HG02852 (cell line): ENCODE measurements at regions not wholly inside any gene's neighbourhood (a gene's known extent, or its start where the extent isn't known, plus 50 kb on each side); places are given as distances from the start of the nearest gene placed in this dataset.

Source experiments
- ATAC-seq: cut with Tn5 transposase; IDR thresholded peaks from one replicate; pipeline ENCODE4 v1.9.1; 2021; ENCODE audit warnings: mild to moderate bottlenecking, moderate library complexity; ENCODE audit not compliant: unreplicated experiment

DNA sequence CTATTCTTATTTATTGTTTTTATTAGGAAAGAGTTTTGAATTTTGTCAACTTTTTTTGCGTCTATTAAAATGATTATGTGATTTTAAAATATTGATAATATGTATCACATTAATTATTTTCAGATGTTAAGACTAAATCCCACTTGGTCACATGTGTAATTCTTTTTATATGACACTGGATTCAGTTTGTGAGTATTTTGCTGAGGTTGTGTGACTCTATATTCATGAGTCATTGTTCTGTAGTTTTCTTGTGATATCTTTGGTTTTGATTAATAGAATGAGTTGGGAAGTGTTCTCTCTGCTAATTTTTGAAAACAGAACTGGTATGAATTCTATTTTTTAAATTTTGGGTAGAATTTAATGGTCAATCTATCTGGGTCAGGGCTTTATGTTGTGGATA, 317.9 kb downstream of the ETS1 start:
- ATAC-seq = no peak

DNA sequence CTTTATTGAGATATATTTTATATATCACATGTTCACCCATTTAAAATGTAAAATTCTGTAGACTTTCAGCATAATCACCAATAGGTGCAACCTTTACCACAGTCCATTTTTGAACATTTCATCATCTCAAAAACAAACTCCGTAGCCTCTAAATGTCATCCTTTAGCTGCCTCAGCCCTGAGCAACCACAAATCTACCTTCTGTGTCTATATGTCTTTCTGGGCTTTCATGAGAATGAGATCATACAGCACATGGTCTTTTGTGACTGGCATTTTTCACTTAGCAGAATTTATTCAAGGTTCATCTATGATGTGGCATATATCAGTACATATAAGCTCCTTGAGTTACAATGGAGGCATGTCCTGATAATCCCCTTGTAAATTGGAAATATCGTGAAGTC, 320.5 kb downstream of the ETS1 start:
- ATAC-seq = no peak

DNA sequence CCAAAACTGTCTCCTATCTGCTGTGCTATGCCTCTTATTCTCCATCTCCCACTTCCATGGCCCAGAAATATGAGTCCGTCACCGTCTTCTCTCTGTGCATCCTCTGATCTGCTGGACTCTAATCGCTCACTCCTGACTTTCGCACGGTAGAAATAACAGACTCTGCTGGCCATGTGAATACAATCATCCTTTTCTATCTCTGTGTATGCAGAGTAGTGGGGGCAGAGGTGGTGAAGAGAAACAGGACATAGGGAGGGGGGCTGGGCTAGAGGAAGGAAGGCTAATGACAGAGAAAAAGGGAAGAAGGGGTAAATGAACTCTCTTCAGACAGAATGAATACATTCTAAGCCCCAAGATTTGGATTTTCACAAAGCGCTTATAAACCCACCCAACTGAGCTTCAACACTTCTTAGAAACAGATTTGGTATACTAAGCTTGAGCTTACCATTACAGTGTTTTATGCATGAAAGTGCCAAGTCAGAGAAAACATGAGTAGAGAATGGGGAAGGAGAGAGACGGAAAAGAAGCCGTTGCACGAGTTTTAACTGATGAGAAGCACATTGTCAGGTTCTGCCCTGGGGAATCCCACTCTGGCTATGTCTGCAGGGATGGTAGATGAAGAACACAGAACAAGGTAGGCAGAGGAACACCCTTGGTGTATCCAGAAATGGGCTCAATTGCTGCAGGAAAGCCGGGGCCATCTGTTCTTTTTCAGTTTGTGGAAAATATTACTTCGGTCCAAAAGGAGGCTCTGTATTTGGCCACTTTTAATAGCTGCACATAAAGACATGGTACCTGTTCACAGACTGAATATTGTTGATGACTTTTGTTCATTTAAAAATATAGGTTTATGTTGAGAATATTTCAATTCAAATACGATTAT, 324.7 kb downstream of the ETS1 start:
- no peak for ATAC-seq

DNA sequence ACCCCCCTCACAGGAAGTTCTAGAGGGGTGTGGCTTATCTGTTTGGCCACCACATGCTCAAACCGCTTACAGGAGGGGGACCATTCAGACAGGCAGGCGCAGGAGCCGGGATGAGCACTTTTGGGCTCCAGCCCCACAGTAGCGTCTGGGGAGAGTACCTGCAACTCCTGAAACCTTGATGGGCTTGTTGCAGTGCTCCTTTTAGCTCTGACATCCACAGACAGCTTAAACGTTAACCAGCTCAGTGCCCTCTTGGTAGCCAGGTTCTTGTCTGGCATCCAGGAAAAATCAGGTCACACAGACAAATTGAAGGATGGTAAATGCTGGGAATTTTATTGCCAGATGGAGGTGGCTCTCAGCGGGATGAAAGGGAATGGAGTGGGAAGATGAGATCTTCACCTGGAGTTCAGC, 326.3 kb downstream of the ETS1 start:
- no peak for ATAC-seq

DNA sequence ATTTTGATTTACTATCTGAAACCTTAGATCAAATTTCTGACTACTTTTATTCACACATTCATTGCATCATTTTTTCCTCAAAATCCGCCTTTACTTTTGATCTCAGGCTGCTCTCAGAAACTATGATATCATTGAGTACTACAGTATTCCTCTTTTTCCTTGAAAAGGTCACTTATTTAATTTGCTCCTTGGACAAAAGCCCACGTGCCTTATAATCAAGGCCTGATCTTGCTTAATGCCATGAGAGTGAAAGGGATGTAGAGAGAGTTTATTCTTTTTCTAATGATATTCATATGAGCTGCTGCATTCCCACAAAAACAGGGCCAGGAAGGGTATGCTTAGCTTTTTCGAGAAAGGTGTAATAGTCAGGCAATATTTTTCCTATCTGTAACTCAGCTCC, 327.0 kb downstream of the ETS1 start:
- no peak for ATAC-seq

DNA sequence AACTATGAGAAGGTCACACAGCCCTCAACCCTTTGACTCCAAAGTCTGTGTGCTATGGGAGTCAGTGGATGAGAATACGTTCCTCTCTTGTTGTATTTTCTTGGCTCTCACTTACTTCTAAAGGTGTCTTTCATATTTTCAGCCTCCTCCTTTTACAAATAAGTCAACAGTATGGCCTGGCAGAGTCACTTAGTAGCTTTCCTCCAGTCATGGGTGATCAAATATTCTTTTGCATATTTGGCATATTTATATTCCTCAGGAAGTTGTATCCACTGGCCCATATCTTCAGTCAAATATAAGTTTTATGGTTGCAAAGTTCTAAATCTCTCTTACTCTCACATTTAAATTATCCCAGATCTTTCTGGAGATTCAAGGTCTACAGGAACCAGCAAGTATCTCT, 327.5 kb downstream of the ETS1 start:
- no peak for ATAC-seq

DNA sequence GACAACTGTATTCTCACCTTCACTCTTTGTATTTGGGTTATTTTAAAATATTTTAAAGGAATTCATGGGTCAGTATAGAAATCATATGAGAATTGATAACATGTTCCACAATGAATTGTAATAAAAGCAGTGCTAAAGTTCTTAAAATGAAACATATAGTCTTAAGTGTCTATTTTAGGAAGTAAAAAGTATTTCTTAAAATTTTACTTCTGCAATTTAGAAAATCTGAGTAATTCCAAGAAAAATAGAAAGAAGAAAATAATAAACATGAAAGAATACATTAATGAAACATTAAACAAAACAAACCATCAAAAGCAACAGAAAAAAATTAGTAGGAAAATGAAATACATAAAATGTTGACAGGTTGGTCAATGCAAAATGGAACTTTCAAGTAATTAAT, 332.4 kb downstream of the ETS1 start:
- ATAC-seq = no peak

DNA sequence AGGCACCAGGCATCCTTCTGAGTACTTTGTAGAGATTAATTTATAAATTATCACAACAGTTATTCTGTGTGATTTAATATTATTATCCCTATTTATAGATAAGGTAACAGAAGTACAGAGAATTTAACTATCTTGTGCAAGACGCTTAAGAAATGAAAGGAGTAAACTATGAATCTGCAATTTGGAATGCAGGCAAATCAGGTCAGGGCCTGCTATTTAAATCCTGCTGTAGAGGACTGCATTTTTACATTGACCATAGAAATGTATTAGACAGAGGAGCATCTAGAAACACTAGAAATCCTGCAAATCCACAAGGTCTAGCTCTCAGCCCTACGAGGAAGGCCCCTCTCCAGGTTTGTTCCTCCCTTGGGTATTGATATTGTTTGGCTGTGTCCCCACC, 336.2 kb downstream of the ETS1 start:
- ATAC-seq = no peak

DNA sequence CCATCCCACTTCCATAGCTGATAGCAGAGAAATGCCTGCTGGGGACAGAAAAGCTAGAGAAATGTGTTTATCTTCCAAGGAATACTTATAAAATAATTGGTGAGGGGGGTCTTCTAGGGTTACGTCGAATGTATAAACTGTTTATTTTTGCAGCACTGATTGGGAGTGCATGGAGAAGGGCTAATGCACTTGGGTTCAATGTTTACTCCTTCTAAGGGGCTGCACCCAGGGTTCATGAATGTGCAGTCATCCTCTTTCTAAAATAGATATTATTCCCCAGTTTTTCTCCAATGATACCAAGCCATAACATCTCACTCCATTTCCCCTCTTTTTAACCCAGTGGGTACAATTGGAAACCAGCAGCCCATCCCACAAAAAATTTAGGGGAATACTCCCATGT, 336.9 kb downstream of the ETS1 start:
- ATAC-seq = no peak

DNA sequence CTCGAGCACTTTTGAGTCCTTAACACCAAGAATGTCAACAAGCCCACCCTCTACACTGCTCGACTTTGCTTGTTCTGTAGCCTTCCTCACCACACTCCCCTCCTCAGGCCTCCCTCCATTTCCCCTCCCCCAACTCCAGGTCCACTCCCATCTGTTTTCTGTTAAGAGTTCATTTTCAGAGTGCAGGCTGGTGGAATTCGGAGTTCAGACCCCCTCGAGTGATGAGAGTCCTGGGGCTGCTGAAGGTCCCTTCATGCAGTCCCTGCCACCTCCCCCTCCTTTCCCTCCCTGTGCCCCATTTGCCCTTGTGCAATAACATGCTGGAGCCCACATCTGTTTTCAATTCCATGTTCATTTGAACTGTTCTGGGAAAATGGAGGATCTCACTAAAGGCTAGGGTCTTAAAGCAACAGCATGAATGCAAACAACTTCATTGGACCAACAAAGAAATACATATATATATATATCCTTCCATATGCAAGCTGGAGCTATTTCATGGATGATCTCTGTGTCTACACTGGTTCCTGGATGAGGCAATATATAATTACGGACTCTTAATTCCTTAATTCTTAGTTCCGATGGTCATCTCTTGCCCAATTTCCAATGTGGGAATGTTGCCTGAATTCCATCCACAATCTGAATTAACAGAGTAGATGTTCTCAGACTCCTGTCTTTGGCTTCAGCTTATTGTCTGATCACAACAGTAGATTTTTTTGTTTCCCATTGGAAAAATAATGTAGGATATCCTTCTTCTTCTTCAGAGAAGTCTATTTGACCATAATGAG, 340.4 kb downstream of the ETS1 start:
- ATAC-seq = no peak

DNA sequence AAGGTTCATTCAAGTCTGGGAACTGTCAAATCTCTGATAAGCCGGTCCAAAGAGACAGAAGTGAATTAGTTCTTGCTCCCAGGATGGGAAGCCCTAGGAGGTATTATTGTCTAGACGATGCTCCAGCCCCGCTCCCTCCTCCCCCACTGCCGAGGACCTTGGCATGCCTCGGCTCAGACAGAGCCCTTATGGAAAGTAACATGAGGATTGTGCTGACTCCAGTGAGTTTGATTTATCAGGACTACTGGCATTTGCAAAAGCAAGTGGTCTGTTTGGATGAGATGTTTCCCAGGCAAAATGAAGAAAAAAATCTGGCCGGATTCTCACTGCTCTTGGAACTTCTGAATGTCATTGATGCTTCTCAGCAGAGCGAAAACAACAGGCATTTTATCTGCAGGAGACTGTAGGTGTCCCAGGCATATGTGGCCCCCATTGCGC, 341.0 kb downstream of the ETS1 start:
- ATAC-seq = no peak

DNA sequence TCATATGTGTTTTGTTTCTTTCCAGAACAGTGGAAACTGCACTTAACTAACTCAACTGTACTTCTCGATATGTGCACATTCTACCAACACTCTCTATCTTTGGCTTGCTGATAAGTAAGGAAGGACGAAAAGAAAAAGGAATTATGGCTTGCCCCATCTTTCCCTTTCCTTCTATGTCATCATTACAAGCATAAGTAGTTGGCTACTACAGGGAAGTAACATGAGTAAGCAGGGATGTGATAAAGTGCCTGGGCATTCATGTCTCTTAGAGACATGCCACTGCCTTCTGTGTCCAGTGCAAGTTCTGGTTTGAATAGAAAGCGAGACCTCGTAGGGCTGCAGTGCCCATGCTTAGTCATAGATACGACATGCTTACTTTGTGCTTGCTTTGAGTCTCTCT, 342.5 kb downstream of the ETS1 start:
- ATAC-seq = no peak

DNA sequence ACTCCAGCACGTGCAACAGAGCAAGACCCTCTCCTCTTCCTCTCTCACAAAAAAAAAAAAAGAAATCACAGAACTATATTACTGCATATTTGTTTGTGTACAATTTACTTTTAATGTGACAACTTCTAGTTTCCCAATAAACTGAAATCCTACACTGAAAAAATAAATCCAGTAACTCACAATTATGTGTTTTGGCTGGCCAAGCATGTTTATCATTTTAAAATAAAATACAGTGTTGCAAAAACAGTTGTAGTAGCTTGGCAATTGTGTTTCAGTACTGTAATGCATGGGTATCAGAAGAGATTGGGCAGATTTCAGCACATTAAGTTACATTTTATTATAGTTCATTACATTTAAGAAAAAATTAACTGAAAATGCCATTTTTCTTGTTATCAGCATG, 344.9 kb downstream of the ETS1 start:
- ATAC-seq = no peak

DNA sequence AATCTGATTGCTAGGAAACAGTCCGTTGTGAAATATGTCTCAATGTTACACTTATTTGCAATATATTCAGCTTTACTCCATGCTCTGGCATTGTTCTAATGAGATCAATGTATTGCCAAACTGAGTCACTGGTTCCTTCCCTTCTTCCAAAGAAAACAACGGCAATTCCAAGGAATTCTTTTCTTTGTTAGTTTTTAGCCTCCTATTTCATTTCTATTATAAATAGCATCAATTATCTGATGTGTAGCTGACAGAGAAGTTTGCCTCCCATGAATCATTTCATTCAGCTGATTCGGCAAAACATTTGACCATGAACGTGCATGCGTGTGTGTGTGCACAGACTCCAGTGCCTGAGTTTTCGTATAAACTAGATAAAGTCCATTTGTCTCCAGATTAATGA, 346.8 kb downstream of the ETS1 start:
- ATAC-seq = no peak

DNA sequence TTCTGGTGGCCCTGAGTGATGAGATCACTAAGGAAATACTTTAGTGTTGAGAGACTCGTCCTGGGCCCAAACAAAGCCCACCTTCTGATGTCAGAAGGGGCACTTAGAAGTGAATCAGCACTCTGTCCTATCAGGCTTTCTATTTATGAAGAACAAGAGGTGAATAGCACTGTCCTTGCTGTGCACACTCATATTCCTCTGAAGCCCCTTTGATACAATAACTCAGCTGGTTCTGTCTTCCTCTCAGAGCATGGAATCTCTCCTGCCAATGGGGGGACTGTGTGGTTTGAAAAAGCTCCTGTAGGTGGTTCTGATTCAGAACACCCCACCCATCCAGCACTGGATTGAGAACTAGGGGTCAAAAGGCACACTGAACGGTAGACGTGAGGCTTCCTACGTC, 348.1 kb downstream of the ETS1 start:
- no peak for ATAC-seq

DNA sequence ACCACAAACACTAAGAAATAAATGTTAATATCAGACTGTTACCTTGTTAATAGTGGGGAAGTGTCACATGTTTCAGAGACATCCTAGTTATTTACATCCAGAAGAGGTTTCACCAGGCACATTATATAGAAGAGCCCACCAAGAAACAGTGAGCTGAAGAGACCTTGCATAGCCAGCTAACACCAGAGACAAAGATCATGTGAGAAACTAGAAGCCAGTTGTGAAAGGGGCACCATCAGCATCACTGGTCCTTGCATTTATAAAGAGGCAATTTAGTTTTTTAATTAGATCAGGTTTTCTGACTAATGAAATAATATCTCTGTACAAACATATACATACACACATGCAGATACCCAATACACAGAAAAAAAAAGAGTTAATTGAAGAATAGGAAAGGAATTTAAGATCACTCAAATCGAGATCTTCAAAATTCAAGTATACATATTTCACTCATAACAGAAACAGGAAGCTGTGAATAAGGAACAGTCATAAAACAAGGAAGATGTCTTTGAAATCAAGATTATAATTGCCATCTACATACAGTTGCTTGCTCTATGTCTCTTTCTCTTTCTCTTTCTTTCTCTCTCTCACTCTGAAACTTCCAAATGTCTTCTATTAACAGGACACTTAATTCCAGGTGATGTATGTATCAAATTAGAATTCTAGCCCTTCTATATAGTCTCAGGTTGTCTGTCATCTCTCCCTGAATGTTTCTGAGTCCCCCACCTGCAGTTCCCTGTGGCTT, 348.7 kb downstream of the ETS1 start:
- peak; percentile 75 for ATAC-seq

DNA sequence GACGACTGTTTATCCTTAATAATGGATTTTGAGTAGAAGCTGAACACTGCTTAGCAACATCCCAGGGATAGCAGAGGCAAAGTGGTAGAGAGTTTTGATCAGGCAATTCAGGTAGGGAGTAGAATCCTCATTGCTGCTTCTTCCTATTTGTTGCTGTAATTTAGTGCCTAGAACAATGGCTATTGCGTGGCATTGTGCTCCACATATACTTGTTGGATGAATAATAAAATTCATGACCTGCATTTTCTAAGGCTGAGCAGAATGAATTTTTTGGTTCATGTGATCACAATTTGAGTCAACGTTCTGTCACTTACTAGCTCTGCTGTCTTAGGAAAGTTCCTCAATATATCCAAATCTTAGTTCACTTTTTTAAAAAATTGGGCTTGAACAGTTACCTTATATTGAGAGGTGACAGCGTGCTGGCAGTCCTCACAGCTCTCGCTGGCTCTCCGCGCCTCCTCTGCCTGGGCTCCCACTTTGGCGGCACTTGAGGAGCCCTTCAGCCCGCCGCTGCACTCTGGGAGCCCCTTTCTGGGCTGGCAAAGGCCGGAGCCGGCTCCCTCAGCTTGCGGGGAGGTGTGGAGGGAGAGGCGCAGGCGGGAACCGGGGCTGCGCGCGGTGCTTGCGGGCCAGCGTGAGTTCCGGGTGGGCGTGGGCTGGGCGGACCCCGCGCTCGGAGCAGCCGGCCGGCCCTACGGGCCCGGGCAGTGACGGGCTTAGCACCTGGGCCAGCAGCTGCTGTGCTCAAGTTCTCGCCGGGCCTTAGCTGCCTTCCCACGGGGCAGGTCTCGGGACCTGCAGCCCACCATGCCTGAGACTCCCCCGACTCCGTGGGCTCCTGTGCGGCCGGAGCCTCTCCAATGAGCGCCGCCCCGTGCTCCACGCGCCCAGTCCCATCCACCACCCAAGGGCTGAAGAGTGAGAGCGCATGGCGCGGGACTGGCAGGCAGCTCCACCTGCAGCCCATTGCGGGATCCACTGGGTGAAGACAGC, 350.6 kb downstream of the ETS1 start:
- ATAC-seq = no peak

DNA sequence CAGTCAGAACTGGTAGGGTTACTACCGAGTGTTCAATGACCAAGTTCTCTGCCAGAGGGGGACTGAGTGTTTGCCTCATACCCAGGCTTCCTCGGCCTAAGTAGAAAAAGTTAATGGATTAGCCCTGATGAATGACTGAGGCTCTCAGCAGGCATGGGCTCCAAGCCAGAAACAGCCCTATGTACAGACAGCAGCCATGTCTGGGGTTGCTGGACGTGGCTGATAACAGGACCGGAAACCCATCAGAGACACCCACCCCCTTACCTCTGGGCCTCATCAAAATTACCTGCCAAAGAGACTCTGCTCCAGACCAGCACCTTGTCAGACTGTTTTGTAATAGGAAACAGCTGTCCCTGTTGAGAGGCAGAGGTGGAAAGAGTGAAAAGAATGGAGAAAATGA, 351.4 kb downstream of the ETS1 start:
- no peak for ATAC-seq

DNA sequence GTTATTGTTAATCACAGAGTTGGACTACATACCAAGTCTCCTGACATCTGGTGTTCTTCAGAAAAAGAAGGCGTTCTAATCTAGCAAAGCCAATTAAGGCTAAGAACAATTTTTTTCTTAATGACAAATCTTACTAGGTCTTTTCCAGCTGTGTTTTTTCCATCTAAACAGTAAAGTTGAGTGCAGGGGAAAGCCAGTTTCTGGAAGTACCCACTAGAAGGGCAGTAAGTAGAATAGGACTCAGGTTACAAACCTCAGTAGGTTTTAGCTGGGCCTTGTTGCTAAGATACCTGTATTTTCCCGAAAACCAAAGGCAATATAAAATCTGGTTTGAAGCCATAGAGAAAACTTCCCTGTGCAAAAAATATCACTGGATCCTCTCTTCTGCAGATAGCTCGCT, 351.9 kb downstream of the ETS1 start:
- ATAC-seq = no peak

DNA sequence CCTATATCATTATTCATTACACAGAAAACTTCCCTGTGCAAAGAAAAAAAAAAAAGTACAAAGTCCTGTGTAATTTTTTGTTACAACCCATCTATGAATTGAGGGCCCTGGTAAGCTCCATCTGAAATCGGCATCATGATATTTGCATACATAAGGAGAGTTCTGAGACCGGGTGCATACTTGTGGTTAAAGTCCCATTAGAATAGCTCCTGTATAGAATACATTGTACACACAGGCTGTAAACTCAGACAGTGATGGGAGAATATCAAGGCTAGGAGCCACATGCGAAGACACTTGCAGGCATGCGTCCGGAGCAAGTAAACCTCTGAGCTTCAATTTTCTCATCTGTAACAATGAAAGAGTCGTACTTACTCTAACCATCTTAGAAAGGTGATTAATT, 353.2 kb downstream of the ETS1 start:
- no peak for ATAC-seq
